Spleen (tissue), 11 donors: ENCODE measurements at regions not wholly inside any gene's neighbourhood (a gene's known extent, or its start where the extent isn't known, plus 50 kb on each side); places are given as distances from the start of the nearest gene placed in this dataset.

Source experiments
- DNase-seq: peaks from one replicate; pipeline ENCODE4 v3.0.0-alpha.2; 2020
- H3K27ac ChIP-seq, 8 donors: fragments of 200-600 bp; sonication (generic) in 7 of 8; 1 replicate in 4 of 8; 2 replicates in 4 of 8; pipeline versions ENCODE4 v1.5.0 to v1.8.0; 2016 to 2021; ENCODE audit warnings: inconsistent platforms in 4 of 8, mild to moderate bottlenecking in 4 of 8, moderate library complexity in 1 of 8
- H3K27me3 ChIP-seq, 7 donors: fragments of 200-600 bp; sonication (generic) in 6 of 7; replicated peaks in 1 of 7; 1 replicate in 4 of 7; 2 replicates in 3 of 7; pipeline versions ENCODE4 v1.5.0 to v1.8.0; 2016 to 2021; ENCODE audit warnings: inconsistent platforms in 3 of 7, mild to moderate bottlenecking in 1 of 7
- H3K36me3 ChIP-seq, 6 donors: fragments of 200-600 bp; sonication (generic) in 5 of 6; 1 replicate in 4 of 6; 2 replicates in 2 of 6; pipeline versions ENCODE4 v1.5.0 to v1.8.0; 2016 to 2021; ENCODE audit warnings: inconsistent platforms in 2 of 6
- H3K4me1 ChIP-seq, 6 donors: fragments of 200-600 bp; sonication (generic) in 5 of 6; 1 replicate in 3 of 6; 2 replicates in 3 of 6; pipeline versions ENCODE4 v1.5.0 to v1.8.0; 2016 to 2021; ENCODE audit warnings: inconsistent platforms in 3 of 6
- H3K4me3 ChIP-seq, 8 donors: fragments of 200-600 bp; sonication (generic) in 7 of 8; 1 replicate in 4 of 8; 2 replicates in 4 of 8; pipeline versions ENCODE4 v1.5.0 to v1.8.0; 2016 to 2021; ENCODE audit warnings: inconsistent platforms in 4 of 8, mild to moderate bottlenecking in 4 of 8, moderate library complexity in 2 of 8
- H3K9me3 ChIP-seq, 8 donors: fragments of 200-600 bp; sonication (generic) in 7 of 8; 1 replicate in 4 of 8; 2 replicates in 4 of 8; pipeline versions ENCODE4 v1.5.0 to v1.8.0; 2016 to 2021; ENCODE audit warnings: inconsistent platforms in 4 of 8
- POLR2A ChIP-seq, 3 donors: fragments of 450-650 bp; IDR thresholded peaks; one replicate each; pipeline ENCODE4 v1.5.1; 2017; ENCODE audit warnings: antibody characterized with exemption in 3 of 3, mild to moderate bottlenecking in 1 of 3
- POLR2AphosphoS5 ChIP-seq, 3 donors: sonication (generic); formaldehyde crosslinking; IDR thresholded peaks; one replicate each; pipeline ENCODE4 v1.5.1; 2017; ENCODE audit warnings: antibody characterized with exemption in 3 of 3
- WGBS, 5 donors: extraction: QIAGEN DNeasy Blood & Tissue Kit in 3 of 5; methylation state at CpG; one replicate each; pipeline versions ENCODE4 v1.1.5 to v1.1.7; 2013 to 2018; 5-methylcytosine and 5-hydroxymethylcytosine counted together
- intact Hi-C: fragments of 100-400 bp; cut with DNase I; formaldehyde crosslinking; loops from one replicate; pipeline ENCODE4 v1.15.0; 2023; ENCODE audit warnings: low total_unique reads
- TF ChIP-seq, protein P1 (sequence below), 11 experiments: fragments of 200-600 bp in 7 of 11; fragments of 450-650 bp in 4 of 11; sonication (generic) in 4 of 11; IDR thresholded peaks in 8 of 11; conservative IDR thresholded peaks in 3 of 11; 1 replicate in 7 of 11; 2 replicates in 4 of 11; pipeline versions ENCODE4 v1.4.0 to v1.8.0; 2016 to 2021; ENCODE audit warnings: antibody characterized with exemption in 11 of 11, inconsistent platforms in 4 of 11, mild to moderate bottlenecking in 1 of 11
- donor health status: healthy with polysubstance abuse.
- donor health status: DM: no; HTN: no; CAD: no; lungs with moderate emphysema.
- donor health status: DM: no; HTN: no; CAD: no.
- donor health status: Bipolar disorder and iron deficiency.
- donor health status: healthy.
- donor health status: DM: no; HTN: no; CAD: no.
- donor health status: DM: yes; HTN: yes; CAD: no.

DNA sequence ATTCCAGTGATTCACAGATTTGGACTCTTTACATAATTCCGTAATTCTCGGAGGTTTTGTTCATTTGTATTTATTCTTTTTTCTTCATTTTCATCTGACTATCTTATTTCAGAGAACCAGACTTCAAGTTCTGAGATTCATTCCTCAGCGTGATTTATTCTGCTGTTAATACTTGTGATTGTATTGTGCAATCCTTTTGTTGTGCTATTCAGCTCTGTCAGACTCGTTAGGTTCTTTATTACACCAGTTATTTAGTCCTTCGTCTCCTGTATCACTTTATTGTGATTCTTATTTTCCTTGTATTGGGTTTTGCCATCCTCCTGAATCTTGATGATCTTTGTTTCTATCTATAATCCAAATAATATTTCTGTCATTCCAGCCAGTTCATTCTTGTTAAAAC lies 529.3 kb upstream of the LRRTM4 start:
- no peak for DNase-seq
- WGBS, 5 donors, result 84 to 90% (median 85%) methylated on average over 5 of the region's 5 CpGs
- Histone ChIP-seq H3K27ac (no peak overlapping the region), H3K4me1 (no peaks in the 10 kb centered on the region), H3K4me3 (no peak overlapping the region), H3K9me3 (peaks cover 0 to 75% (median 49%) of the 10 kb centered on the region in 8 donors), H3K36me3 (no peaks in the 10 kb centered on the region), H3K27me3 (no peaks in the 10 kb centered on the region)
- intact Hi-C loops, result no loop called here
- TF ChIP-seq POLR2A (IDR thresholded peaks at IDR 0.05), result no peak
- no peak for TF ChIP-seq POLR2AphosphoS5 (IDR thresholded peaks at IDR 0.05)
- TF ChIP-seq, protein P1, sequence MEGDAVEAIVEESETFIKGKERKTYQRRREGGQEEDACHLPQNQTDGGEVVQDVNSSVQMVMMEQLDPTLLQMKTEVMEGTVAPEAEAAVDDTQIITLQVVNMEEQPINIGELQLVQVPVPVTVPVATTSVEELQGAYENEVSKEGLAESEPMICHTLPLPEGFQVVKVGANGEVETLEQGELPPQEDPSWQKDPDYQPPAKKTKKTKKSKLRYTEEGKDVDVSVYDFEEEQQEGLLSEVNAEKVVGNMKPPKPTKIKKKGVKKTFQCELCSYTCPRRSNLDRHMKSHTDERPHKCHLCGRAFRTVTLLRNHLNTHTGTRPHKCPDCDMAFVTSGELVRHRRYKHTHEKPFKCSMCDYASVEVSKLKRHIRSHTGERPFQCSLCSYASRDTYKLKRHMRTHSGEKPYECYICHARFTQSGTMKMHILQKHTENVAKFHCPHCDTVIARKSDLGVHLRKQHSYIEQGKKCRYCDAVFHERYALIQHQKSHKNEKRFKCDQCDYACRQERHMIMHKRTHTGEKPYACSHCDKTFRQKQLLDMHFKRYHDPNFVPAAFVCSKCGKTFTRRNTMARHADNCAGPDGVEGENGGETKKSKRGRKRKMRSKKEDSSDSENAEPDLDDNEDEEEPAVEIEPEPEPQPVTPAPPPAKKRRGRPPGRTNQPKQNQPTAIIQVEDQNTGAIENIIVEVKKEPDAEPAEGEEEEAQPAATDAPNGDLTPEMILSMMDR (IDR thresholded peaks at IDR 0.05 in 8 of 11, conservative IDR thresholded peaks at IDR 0.05 in 3 of 11), result no peak

DNA sequence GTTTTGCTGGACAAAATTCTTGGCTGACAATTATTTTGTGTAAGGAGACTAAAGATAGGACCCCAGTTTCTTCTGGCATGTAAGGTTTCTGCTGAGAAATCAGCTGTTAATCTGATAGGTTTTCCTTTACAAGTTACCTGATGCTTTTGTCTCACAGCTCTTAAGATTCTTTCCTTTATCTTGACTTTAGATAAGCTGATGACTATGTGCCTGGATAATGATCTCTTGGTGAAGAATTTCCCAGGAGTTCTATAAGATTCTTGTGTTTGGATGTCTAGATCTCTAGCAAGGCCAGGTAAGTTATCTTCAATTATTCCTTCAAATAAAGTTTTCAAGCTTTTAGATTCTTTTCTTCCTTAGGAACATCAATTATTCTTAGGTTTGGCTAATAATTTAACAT lies 534.8 kb upstream of the LRRTM4 start:
- no peak for DNase-seq
- H3K4me3 ChIP-seq, result no peak overlapping the region
- H3K4me1 ChIP-seq, result no peaks in the 10 kb centered on the region
- TF ChIP-seq POLR2A (IDR thresholded peaks at IDR 0.05), result no peak
- TF ChIP-seq, protein P1 (IDR thresholded peaks at IDR 0.05 in 8 of 11, conservative IDR thresholded peaks at IDR 0.05 in 3 of 11), result no peak
- TF ChIP-seq POLR2AphosphoS5 (IDR thresholded peaks at IDR 0.05), result no peak
- no peak overlapping the region for H3K27ac ChIP-seq
- peaks cover 0 to 54% (median 11%) of the 10 kb centered on the region in 8 donors for H3K9me3 ChIP-seq
- no peaks in the 10 kb centered on the region for H3K27me3 ChIP-seq
- intact Hi-C loops, result no loop called here
- H3K36me3 ChIP-seq, result no peaks in the 10 kb centered on the region

DNA sequence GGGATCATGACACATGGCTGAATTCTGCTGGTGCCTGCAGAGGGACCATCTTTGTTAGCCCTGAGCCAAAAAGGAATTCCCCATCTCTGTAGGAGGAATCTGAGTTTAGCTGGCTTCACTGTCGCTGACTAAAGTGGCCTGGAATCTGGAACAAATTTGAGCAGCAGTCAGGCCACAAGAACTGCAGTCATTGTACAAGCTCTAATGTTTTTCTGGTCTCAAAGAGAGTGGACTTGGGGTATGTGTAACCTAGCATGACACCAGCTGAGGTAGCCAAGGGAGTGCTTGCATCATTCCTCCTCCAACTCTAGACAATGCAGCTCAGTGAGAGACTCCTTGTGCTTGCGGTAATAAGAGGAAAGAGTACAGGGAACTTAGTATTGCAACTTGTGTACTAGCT lies 539.1 kb upstream of the LRRTM4 start:
- no peaks in the 10 kb centered on the region for H3K4me1 ChIP-seq
- TF ChIP-seq, protein P1 (IDR thresholded peaks at IDR 0.05 in 8 of 11, conservative IDR thresholded peaks at IDR 0.05 in 3 of 11), result no peak
- TF ChIP-seq POLR2A (IDR thresholded peaks at IDR 0.05), result no peak
- TF ChIP-seq POLR2AphosphoS5 (IDR thresholded peaks at IDR 0.05), result no peak
- 66 to 94% (median 90%) methylated on average over 2 of the region's 2 CpGs for WGBS, 5 donors
- no peak for DNase-seq
- no peaks in the 10 kb centered on the region for H3K36me3 ChIP-seq
- intact Hi-C loops, result no loop called here
- peaks cover 0 to 35% (median 3%) of the 10 kb centered on the region in 8 donors for H3K9me3 ChIP-seq
- H3K27me3 ChIP-seq, result no peaks in the 10 kb centered on the region
- no peak overlapping the region for H3K27ac ChIP-seq
- H3K4me3 ChIP-seq, result no peak overlapping the region

DNA sequence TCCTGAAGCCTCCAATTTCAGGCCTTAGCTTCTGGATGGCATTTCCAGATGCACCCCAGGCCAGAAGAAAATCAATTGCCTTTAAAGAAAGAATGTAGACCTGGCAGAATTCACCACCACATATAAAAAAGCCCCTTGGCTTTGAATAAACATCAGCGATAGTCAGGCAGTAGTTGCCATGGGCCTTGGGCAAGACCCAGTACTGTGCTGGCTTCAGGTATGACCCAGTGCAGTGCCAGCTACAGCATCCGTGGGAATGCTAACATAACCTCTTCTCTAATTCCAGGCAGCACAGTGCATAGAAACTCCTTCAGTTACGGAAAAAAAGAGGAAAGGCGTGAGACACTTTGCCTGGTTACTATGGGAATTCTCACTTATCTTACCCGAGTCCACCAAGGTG lies 539.6 kb upstream of the LRRTM4 start:
- no peaks in the 10 kb centered on the region for H3K4me1 ChIP-seq
- intact Hi-C loops, result no loop called here
- no peaks in the 10 kb centered on the region for H3K27me3 ChIP-seq
- peaks cover 0 to 35% (median 3%) of the 10 kb centered on the region in 8 donors for H3K9me3 ChIP-seq
- no peak overlapping the region for H3K4me3 ChIP-seq
- TF ChIP-seq, protein P1 (IDR thresholded peaks at IDR 0.05 in 8 of 11, conservative IDR thresholded peaks at IDR 0.05 in 3 of 11), result no peak
- TF ChIP-seq POLR2A (IDR thresholded peaks at IDR 0.05) (no peak), POLR2AphosphoS5 (IDR thresholded peaks at IDR 0.05) (no peak)
- H3K27ac ChIP-seq, result no peak overlapping the region
- no peak for DNase-seq
- no peaks in the 10 kb centered on the region for H3K36me3 ChIP-seq
- WGBS, 5 donors, result 82 to 90% (median 88%) methylated on average over 5 of the region's 5 CpGs
